ENCODE measurements at regions not wholly inside any gene's neighbourhood (a gene's known extent, or its start where the extent isn't known, plus 50 kb on each side); places are given as distances from the start of the nearest gene placed in this dataset.
"Not testable (repeated sequence)": the region's sequence is repeated elsewhere in the genome, so short reads cannot be mapped to it uniquely, and the experiment has no call there.

- Histone ChIP-seq H3K27ac (ENCODE audit: low read length in 2 of 2) (no peak overlapping the region), H3K27me3 (replicated peaks in 1 of 4; ENCODE audit: control extremely low read depth in 1 of 4, control insufficient read depth in 3 of 4, insufficient read depth in 4 of 4, low read length in 3 of 4) (no peaks in the 10 kb centered on the region), H3K4me1 (ENCODE audit: control insufficient read depth in 2 of 2, insufficient read depth in 2 of 2, low read length in 2 of 2) (no peaks in the 10 kb centered on the region), H3K4me3 (ENCODE audit: control extremely low read depth in 1 of 5, extremely low read depth in 1 of 5, insufficient read depth in 1 of 5, low read depth in 2 of 5, low read length in 4 of 5) (no peak overlapping the region), H3K9me3 (ENCODE audit: control extremely low read depth in 1 of 3, control insufficient read depth in 2 of 3, insufficient read depth in 1 of 3, low read length in 2 of 3) (peaks cover 0 to 6% (median 0%) of the 10 kb centered on the region in 3 donors), H4K20me1 (ENCODE audit: control insufficient read depth, insufficient read depth, low read length, poor library complexity, severe bottlenecking) (no peaks in the 10 kb centered on the region), H3K36me3 (replicated peaks in 1 of 2; ENCODE audit: control extremely low read depth in 1 of 2, control insufficient read depth in 1 of 2, extremely low read depth in 1 of 2, insufficient read depth in 2 of 2, low read length in 1 of 2) (no peaks in the 10 kb centered on the region), H3K9ac (ENCODE audit: low read length) (no peak overlapping the region), H2AFZ (ENCODE audit: insufficient read depth, low read depth, low read length, poor library complexity, severe bottlenecking) (no peak overlapping the region), H3K79me2 (ENCODE audit: control insufficient read depth, insufficient read depth, low read length) (no peaks in the 10 kb centered on the region), H3K4me2 (replicated peaks; ENCODE audit: low read depth, low read length, poor library complexity, severe bottlenecking) (no peak overlapping the region)
- ChIA-PET CTCF (interaction anchor here (0.6 kb wide), 1 partner anchor 9 kb away, joined by 4 read pairs; no protein-coding TSS in a partner anchor), POLR2A (no interaction called here)
- 77% methylated on average over 1 of the region's 1 CpG for WGBS (ENCODE audit: insufficient coverage)
- TF ChIP-seq EZH2 (IDR thresholded peaks at IDR 0.05; ENCODE audit: borderline replicate concordance, insufficient read depth, low read depth, low read length, poor library complexity, severe bottlenecking) (no peak), CTCF (IDR thresholded peaks at IDR 0.05) (no peak)
- Mint-ChIP-seq H3K27ac (no peak overlapping the region), H3K4me1 (no peaks in the 10 kb centered on the region), H3K4me3 (no peak overlapping the region), H3K27me3 (no peaks in the 10 kb centered on the region), H3K9me3 (ENCODE audit: insufficient read depth) (peaks cover 2% of the 10 kb centered on the region)
- intact Hi-C loops (cut with micrococcal nuclease): no loop called here
- no peak for DNase-seq
- no peak for ATAC-seq (ENCODE audit: low read depth)
Observed at GRCh38 chr3:190959077-190959476, 96.6 kb upstream of the GMNC start.

- POLR2A ChIA-PET: no interaction called here
- no peaks in the 10 kb centered on the region for H3K9me3 ChIP-seq (ENCODE audit: control extremely low read depth in 1 of 3, control insufficient read depth in 2 of 3, insufficient read depth in 1 of 3, low read length in 2 of 3)
- H3K4me3 ChIP-seq (ENCODE audit: control extremely low read depth in 1 of 5, extremely low read depth in 1 of 5, insufficient read depth in 1 of 5, low read depth in 2 of 5, low read length in 4 of 5): no peak overlapping the region
- intact Hi-C loops (cut with micrococcal nuclease): no loop called here
- CTCF ChIA-PET: no interaction called here
- DNase-seq (no peak), ATAC-seq (ENCODE audit: low read depth) (no peak)
- TF ChIP-seq EZH2 (IDR thresholded peaks at IDR 0.05; ENCODE audit: borderline replicate concordance, insufficient read depth, low read depth, low read length, poor library complexity, severe bottlenecking) (no peak), CTCF (IDR thresholded peaks at IDR 0.05) (no peak)
- Mint-ChIP-seq H3K27me3 (peaks cover 7% of the 10 kb centered on the region), H3K4me1 (no peaks in the 10 kb centered on the region), H3K4me3 (no peak overlapping the region), H3K27ac (no peak overlapping the region), H3K9me3 (ENCODE audit: insufficient read depth) (no peaks in the 10 kb centered on the region)
- no peak overlapping the region for H3K27ac ChIP-seq (ENCODE audit: low read length in 2 of 2)
- no peaks in the 10 kb centered on the region for H3K79me2 ChIP-seq (ENCODE audit: control insufficient read depth, insufficient read depth, low read length)
- 40% methylated on average over 1 of the region's 5 CpGs for WGBS (ENCODE audit: insufficient coverage)
- H3K27me3 ChIP-seq (replicated peaks in 1 of 4; ENCODE audit: control extremely low read depth in 1 of 4, control insufficient read depth in 3 of 4, insufficient read depth in 4 of 4, low read length in 3 of 4): no peaks in the 10 kb centered on the region
- H3K9ac ChIP-seq (ENCODE audit: low read length): no peak overlapping the region
- no peaks in the 10 kb centered on the region for H4K20me1 ChIP-seq (ENCODE audit: control insufficient read depth, insufficient read depth, low read length, poor library complexity, severe bottlenecking)
- H3K36me3 ChIP-seq (replicated peaks in 1 of 2; ENCODE audit: control extremely low read depth in 1 of 2, control insufficient read depth in 1 of 2, extremely low read depth in 1 of 2, insufficient read depth in 2 of 2, low read length in 1 of 2): no peaks in the 10 kb centered on the region
- H3K4me1 ChIP-seq (ENCODE audit: control insufficient read depth in 2 of 2, insufficient read depth in 2 of 2, low read length in 2 of 2): no peaks in the 10 kb centered on the region
- no peak overlapping the region for H3K4me2 ChIP-seq (replicated peaks; ENCODE audit: low read depth, low read length, poor library complexity, severe bottlenecking)
- no peak overlapping the region for H2AFZ ChIP-seq (ENCODE audit: insufficient read depth, low read depth, low read length, poor library complexity, severe bottlenecking)
Observed at GRCh38 chr3:190941694-190942260, 79.3 kb upstream of the GMNC start.

GRCh38 chr3:190934616-190935015, 72.1 kb upstream of the GMNC start:
- intact Hi-C loops (cut with micrococcal nuclease); H3K4me1 Mint-ChIP-seq; H3K36me3 ChIP-seq (replicated peaks in 1 of 2; ENCODE audit: control extremely low read depth in 1 of 2, control insufficient read depth in 1 of 2, extremely low read depth in 1 of 2, insufficient read depth in 2 of 2, low read length in 1 of 2); H3K9me3 Mint-ChIP-seq (ENCODE audit: insufficient read depth); H3K4me3 ChIP-seq (ENCODE audit: control extremely low read depth in 1 of 5, extremely low read depth in 1 of 5, insufficient read depth in 1 of 5, low read depth in 2 of 5, low read length in 4 of 5); H2AFZ ChIP-seq (ENCODE audit: insufficient read depth, low read depth, low read length, poor library complexity, severe bottlenecking); H3K27me3 Mint-ChIP-seq; H3K4me3 Mint-ChIP-seq; H3K9ac ChIP-seq (ENCODE audit: low read length); H3K4me1 ChIP-seq (ENCODE audit: control insufficient read depth in 2 of 2, insufficient read depth in 2 of 2, low read length in 2 of 2); DNase-seq; CTCF ChIA-PET; H3K9me3 ChIP-seq (ENCODE audit: control extremely low read depth in 1 of 3, control insufficient read depth in 2 of 3, insufficient read depth in 1 of 3, low read length in 2 of 3); H4K20me1 ChIP-seq (ENCODE audit: control insufficient read depth, insufficient read depth, low read length, poor library complexity, severe bottlenecking); H3K79me2 ChIP-seq (ENCODE audit: control insufficient read depth, insufficient read depth, low read length); H3K4me2 ChIP-seq (replicated peaks; ENCODE audit: low read depth, low read length, poor library complexity, severe bottlenecking); H3K27ac ChIP-seq (ENCODE audit: low read length in 2 of 2); H3K27ac Mint-ChIP-seq; ATAC-seq (ENCODE audit: low read depth); POLR2A ChIA-PET; H3K27me3 ChIP-seq (replicated peaks in 1 of 4; ENCODE audit: control extremely low read depth in 1 of 4, control insufficient read depth in 3 of 4, insufficient read depth in 4 of 4, low read length in 3 of 4): not testable (repeated sequence)
- 77% methylated on average over 9 of the region's 9 CpGs for WGBS (ENCODE audit: insufficient coverage)

All from B cell (primary cell).